ENCODE measurements at regions not wholly inside any gene's neighbourhood (a gene's known extent, or its start where the extent isn't known, plus 50 kb on each side); places are given as distances from the start of the nearest gene placed in this dataset.
"Not testable (repeated sequence)": the region's sequence is repeated elsewhere in the genome, so short reads cannot be mapped to it uniquely, and the experiment has no call there.

DNA sequence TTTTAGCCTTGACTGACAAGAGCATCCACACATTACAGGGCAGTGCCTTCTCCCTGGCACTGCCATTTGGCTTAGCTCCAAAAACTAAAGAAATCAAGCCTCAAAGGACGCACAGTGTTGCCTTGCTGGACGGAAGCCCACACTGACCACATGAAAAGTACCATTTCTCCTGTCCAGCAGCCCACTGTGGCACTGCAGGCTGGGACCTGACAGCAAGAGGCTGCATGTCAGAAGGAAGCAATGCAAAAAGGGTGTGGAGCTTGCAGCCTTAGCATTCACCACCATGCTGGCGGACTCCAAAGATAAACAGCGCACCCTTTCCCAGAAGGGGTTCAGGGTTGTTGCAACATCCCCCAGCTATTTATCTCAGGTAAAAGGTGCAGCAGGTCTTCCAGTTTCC lies 109.3 kb upstream of the BMAL1 start:
- DNase-seq (ENCODE audit: low read depth) = peak; percentile 32

- peak; percentile 88 for DNase-seq (ENCODE audit: low read depth)
These were observed 107.9 kb upstream of the BMAL1 start for GRCh38 chr11:13169709-13170108.

DNA sequence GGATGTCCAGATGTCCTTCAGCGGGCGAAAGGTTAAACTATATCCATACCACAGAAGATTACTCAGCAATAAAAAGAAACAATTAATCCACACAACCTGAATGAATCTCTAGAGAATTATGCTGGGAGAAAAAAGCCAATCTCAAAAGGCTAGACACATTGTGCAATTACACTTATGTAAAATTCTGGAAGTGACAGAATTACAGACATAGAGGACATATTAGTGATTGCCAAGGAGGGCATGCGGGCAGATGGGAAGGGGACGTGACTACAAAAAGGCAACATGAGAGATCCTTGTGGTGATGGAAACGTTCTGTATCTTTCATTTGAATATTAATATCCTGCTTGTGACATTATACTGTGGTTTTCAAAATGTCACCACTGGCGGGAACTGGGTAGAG lies 103.5 kb upstream of the BMAL1 start:
- DNase-seq (ENCODE audit: low read depth) = no peak

GRCh38 chr11:13183094-13183825 lies 94.3 kb upstream of the BMAL1 start:
- DNase-seq (ENCODE audit: low read depth) = peak; percentile 45

GRCh38 chr11:13183826-13184196 lies 93.8 kb upstream of the BMAL1 start:
- DNase-seq (ENCODE audit: low read depth) = no peak

DNA sequence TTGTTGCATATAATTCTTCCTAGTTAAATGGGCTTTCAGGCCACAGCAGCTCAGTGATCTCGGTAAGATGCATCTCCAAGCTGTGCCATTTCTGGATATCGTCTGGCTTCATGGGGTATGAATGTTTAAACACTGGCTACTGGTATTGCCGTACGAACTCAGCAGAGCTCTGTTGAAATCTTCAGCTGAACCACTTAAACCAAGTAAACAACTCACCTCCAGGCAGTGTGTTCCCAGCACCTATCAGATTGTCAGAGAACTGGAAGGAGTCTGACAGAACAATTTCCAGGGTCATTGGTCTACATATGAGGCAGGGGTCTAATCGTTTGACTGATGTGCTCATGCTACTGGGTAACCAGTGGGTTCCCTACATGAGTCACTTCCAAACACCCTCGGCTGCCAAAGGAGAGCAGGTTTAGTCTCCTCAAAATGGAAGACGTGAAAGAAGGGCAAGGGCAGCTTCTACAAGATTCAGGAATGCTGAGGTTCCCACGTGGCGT lies 93.2 kb upstream of the BMAL1 start:
- no peak for DNase-seq (ENCODE audit: low read depth)

- no peak for DNase-seq (ENCODE audit: low read depth)
These were observed 89.4 kb upstream of the BMAL1 start for GRCh38 chr11:13188179-13188578.

DNA sequence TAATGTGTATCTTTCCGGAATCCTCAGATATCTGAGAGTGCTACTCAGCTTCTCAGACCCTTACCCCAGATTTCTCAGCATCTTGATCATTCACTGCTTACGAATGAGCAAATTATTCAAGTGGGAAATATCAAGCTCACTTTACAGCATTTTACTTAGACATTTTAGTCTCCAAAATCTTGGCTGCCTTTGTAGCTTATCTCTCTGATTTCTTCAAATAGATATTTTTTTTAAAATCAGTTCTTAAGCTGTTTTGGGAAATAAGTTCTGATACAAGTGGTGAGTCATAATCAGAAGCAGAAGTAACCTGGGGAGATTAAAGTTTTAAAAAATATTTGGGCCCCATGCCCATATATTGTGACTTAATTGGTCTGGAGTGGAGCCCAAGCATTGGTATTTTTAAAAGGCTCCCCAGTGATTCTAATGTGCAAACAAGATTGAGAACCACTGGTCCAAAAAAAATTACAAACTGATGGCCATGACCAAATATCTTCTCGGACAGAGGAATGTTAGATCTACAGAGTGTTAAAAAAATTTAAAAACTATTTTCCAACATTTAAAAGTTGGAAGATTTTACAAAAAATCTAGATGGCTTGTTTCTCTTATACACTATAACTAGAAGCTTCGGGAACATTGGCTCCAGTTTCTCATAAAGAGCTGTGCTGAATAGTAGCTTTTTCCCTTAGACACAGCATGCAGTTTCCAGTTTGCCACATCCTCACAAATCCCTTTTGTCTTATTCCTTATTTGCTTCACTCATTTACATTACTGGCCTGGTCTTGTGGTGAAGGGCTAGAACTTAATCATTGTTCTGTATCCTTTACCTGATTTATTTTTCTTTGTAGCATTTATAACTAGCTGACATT lies 87.8 kb upstream of the BMAL1 start:
- no peak for DNase-seq (ENCODE audit: low read depth)

DNA sequence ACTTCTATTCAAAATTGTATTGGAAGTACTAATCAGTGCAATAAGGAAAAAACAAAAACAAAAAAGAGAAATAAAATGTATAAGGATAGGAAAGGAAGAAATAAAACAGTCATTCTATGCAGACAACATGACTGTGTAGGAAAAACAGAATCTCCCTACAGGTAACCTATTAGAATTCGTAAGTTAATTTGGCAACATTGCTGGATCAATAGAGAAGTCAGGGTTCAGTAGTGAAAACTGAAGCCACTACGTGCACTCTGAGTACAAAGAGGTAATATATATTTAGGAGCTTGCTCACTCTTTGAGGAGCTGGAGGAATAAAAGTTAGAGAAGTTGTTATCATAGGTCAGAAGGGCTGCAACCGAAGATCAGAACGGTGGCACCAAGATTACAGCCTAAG lies 84.0 kb upstream of the BMAL1 start:
- no peak for DNase-seq (ENCODE audit: low read depth)

DNA sequence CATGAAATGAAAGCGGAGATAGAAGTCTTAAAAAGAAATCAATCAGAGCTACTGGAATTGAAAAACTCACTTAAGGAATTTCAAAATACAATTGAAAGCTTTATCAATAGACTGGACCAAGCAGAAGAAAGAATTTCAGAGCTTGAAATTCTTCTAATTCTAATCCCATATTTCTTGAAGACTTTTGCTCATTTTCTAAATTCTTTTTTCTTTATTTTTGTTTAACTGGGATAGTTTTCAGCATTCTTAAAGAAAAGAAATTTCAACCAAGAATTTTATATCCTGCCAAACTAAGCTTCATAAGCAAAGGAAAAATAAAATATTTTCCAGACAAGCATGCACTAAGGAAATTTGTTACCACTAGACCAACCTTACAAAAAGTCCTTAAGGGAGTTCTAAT lies 80.2 kb upstream of the BMAL1 start:
- DNase-seq (ENCODE audit: low read depth) = not testable (repeated sequence)

DNA sequence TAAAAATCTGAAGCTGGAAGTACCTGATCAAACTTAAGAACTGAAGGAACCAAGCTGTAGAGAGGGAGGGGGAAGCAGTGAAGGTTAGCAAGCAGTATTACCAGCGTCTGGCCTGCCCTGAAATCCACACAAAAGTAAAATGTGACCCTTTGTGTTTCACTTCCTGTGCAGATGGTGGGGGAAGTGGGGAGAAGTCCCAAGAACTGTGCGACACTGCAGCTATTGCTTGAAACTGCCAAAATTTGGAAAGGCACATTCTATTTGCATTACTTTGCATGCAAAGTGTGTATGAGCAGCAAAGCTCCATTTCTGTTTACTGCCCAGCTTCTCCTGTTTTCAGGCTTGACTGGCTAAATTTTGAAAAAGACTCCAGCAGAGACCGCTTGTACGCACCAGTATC lies 72.1 kb upstream of the BMAL1 start:
- no peak for DNase-seq (ENCODE audit: low read depth)

GRCh38 chr11:13206086-13206640 lies 71.4 kb upstream of the BMAL1 start:
- DNase-seq (ENCODE audit: low read depth) = no peak

DNA sequence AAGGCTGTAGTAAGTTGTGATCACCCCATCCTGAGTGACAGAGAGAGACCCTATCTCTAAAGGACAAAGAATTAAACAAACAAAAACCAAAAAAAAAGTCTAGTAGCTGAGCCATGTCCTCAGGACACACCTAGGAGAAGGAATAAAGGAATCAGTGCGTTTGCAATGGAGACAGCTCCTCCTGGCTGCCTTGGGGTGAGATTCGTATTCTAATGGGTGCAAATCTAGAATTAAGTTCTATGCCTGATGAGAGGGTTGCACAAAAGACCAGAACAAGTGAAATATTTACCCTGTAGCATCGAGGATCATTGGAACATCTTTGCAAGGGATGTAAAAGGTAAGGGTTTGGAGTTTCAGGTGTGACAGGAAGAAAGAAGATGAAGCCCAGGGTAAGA lies 70.3 kb upstream of the BMAL1 start:
- DNase-seq (ENCODE audit: low read depth) = no peak

- DNase-seq (ENCODE audit: low read depth) = peak; percentile 44
These were observed 69.7 kb upstream of the BMAL1 start for GRCh38 chr11:13207665-13208594.

DNA sequence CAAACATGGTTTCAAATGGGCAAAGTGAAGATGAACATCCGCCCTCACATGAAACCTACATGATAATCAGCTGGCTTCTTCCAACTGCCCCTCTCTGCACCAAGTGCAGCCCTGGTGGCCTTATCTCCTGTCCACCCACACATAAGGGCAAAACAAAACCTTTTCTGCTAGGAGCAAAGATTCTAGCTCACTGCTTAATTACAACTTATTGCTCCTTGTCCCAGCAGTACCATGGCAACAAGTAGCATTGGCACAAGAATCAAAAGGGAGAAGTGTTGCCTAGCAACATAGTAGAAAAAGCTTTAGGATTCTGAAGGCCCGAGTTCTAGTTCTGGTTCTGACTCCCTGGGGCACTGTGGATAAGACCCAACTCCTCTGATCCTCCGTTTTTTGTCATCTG lies 68.7 kb upstream of the BMAL1 start:
- DNase-seq (ENCODE audit: low read depth) = no peak

DNA sequence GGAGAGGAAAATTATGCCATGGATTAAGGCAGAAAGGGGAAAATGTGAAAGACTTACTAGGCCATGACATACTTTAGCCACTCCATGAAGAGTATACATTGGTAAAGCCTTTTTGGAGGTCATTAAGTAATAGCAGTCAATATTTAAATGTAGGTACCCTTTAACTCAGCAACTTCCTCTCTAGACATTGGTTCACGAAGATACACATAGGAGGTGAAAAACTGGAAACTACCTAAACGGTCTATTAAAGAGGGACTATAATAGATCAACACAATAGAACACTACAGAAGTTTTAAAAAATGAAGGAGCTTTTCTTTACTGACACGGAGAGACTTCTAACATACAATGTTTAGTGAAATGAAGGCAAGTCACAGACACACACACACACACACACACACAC lies 68.2 kb upstream of the BMAL1 start:
- no peak for DNase-seq (ENCODE audit: low read depth)

DNA sequence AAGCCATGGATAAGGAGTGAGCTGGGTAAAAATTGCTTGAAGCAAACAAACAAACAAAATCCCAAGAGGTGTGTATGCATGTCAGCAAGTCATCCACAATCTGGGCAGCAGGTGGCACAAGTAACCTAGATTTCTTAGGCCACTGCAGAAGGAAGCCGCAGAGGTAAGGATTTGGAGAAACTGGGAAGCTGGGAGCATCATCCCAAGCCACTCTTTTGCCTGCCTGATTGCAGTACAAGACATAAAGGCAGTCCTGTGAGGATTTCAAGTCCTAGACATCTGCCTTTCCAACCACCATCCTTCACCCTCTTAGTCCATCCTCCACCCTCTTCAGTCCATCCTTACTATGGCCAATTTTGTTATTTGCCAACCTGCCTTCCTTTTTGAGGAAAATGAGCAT lies 67.2 kb upstream of the BMAL1 start:
- DNase-seq (ENCODE audit: low read depth) = peak; percentile 76

DNA sequence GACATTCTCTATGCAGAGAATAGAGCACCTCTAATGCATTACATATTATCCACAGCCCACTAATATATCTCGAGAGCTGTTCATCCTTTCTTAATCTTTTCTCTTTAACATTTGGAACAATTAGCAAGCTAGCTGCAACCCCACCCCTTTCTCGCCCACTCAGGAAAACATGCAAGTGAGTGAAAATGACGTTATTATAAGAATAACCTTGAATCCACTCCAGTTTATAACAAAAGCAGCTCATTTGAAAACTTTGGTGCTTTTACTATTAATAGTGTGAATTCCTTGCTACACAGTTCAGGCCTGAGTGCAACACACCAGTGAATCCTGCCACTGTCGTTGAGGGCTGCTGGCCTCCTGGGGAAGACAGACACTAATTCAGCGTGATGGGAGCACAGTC lies 63.3 kb upstream of the BMAL1 start:
- DNase-seq (ENCODE audit: low read depth) = no peak

- DNase-seq (ENCODE audit: low read depth) = peak; percentile 51
These were observed 62.4 kb upstream of the BMAL1 start for GRCh38 chr11:13215149-13215548.

DNA sequence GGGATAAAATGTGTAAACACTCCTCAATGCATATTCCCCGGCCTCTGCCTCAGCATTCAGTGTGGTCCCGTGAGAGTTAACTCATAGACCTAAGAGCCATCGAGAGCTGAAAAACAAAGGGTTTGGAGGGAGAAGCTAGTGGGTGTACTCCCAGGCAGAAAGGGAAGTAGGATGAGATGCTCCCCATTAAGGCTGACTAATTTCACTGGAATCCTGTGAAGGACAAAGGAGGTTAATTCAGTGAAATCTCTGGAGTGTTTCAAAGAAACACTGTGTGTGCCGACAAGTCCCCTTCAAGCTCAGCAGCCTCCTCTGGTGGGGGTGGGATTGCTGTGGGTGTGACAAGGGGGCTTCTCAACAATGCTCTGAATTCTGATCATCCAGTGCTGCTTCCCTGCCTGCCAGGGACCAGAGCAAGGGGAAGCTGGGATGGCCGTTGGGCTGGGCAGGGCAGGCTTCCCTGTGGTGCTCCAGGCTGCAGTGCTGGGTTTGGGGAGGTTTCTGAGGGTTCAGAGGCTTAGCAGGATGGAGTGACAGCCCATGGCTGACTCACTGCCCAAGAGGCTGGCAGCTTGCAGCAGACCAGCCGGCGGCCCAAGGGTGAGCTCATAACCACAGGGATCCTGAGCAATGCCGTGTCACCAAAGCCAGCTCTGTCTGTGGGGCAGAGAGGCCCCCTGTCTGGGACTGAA lies 61.4 kb upstream of the BMAL1 start:
- DNase-seq (ENCODE audit: low read depth) = peak; percentile 97

GRCh38 chr11:13216711-13217075 lies 60.9 kb upstream of the BMAL1 start:
- DNase-seq (ENCODE audit: low read depth) = no peak

All from myocyte (in vitro differentiated cells).